ENCODE measurements at regions not wholly inside any gene's neighbourhood (a gene's known extent, or its start where the extent isn't known, plus 50 kb on each side); places are given as distances from the start of the nearest gene placed in this dataset.

DNA sequence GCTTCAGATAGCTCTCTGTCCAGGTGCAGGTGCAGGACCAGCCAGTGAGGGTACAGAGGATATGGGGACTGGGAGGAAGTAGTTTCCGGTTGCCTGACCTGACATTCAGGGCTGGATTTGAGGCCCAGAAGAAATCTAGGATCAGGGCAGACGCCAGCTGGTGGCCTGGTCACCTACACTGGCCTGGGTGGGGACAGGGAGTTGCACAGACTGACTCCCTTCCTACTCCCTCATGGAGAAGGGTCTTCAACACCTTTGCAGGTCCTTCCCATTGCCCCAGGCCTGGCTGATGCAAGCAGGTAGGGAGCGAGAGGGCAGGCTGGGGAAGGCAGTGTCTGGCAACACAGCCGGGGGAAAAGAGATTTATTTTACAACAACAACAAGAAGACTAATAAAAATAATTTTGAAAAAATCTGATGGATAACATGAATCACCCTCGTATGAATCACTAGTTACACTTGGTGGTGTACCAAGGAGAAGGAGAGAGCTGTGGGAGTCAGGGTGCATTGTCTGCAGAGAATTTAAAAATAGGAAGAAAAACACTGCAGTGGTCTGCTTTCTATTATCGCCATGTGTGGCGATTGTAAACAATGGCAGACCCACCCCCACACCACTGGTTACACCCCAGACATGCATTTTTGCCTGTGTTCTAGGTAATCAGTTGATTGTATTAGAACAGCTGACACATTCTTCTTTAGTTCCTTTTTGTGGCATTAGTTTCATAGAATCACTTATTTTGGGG is 62.3 kb upstream of the SNX9 start:
- TF ChIP-seq CTCF (IDR thresholded peaks at IDR 0.05) (no peak), POLR2A (IDR thresholded peaks at IDR 0.05; ENCODE audit: low read depth) (no peak), POLR2AphosphoS5 (IDR thresholded peaks at IDR 0.05) (no peak)
